Retinal pigment epithelial cell (primary cell): ENCODE measurements at regions not wholly inside any gene's neighbourhood (a gene's known extent, or its start where the extent isn't known, plus 50 kb on each side); places are given as distances from the start of the nearest gene placed in this dataset.

Source experiments
- DNase-seq: peaks from one replicate; pipeline ENCODE4 v3.0.0-alpha.2; 2010; ENCODE audit warnings: low read depth
- H3K4me3 ChIP-seq: 2 replicates; pipeline ENCODE4 v1.5.1; 2011; ENCODE audit warnings: mild to moderate bottlenecking, low read length, control low read depth, moderate library complexity
- TF ChIP-seq, protein P1 (sequence below): conservative IDR thresholded peaks from 2 replicates; pipeline ENCODE4 v1.5.1; 2011; ENCODE audit warnings: low read depth, low read length, control low read depth, inconsistent platforms

DNA sequence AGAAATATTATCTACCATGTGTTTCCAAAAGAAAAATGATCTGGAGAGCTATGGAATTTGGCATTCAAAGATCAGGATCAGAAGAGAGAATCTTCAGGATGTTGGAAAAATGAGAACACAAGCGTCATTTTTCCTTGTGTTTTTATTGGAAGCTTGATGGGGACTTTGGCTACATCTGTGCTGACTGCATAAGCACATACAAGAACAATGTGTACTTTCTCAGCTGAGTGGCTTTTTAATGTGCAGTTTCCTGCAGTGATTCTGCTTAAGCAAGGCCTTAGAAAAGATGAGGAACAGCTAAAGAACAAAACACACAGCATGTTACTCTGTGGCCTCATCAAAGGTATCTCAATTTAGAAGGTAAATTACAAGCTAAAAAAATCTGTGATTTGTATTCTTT, 1039.9 kb downstream of the GLUD2 start:
- no peak for DNase-seq
- no peak overlapping the region for H3K4me3 ChIP-seq
- TF ChIP-seq, protein P1, sequence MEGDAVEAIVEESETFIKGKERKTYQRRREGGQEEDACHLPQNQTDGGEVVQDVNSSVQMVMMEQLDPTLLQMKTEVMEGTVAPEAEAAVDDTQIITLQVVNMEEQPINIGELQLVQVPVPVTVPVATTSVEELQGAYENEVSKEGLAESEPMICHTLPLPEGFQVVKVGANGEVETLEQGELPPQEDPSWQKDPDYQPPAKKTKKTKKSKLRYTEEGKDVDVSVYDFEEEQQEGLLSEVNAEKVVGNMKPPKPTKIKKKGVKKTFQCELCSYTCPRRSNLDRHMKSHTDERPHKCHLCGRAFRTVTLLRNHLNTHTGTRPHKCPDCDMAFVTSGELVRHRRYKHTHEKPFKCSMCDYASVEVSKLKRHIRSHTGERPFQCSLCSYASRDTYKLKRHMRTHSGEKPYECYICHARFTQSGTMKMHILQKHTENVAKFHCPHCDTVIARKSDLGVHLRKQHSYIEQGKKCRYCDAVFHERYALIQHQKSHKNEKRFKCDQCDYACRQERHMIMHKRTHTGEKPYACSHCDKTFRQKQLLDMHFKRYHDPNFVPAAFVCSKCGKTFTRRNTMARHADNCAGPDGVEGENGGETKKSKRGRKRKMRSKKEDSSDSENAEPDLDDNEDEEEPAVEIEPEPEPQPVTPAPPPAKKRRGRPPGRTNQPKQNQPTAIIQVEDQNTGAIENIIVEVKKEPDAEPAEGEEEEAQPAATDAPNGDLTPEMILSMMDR = no peak

GRCh38 chrX:122091571-122091970, 1044.2 kb downstream of the GLUD2 start:
- no peak overlapping the region for H3K4me3 ChIP-seq
- DNase-seq = no peak
- TF ChIP-seq, protein P1 = no peak

DNA sequence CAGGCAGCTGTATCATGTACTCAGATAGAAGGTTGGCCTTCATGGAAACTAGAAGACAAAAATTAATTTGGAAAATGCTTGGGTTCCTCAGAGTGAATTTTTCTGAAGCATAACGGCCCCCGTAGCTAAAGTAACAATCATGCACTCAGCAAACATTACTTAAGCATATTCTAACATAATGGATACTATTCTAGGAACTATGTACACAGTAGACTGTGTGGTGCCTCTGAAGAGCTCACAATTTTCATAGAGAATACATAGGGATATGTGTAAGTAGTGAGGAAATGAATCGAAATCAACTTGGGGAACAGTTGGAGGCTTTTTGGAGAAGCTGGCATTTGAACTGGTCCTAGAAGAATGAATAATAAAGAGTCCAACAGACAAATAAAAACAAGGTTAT, 1045.0 kb downstream of the GLUD2 start:
- TF ChIP-seq, protein P1 = no peak
- no peak overlapping the region for H3K4me3 ChIP-seq
- DNase-seq = no peak

DNA sequence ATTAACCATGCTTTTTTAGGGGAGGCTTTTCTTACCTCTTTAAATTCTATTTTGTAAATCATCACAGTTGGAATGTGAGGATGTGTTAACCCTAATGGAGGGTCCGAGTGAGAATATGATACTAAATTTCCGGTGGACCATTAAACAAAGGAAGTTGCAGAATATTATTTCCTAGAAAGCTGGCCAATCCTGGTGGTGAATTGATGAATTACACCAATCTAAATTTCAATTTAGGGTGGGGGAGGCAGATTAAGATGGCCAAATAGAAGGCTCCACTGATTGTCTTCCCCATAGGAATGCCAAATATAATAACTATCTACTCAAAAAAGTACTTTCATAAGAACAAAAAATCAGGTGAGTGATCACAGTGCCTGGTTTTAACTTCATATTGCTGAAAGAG, 1045.6 kb downstream of the GLUD2 start:
- TF ChIP-seq, protein P1 = peak; percentile 16
- H3K4me3 ChIP-seq = no peak overlapping the region
- DNase-seq = no peak

DNA sequence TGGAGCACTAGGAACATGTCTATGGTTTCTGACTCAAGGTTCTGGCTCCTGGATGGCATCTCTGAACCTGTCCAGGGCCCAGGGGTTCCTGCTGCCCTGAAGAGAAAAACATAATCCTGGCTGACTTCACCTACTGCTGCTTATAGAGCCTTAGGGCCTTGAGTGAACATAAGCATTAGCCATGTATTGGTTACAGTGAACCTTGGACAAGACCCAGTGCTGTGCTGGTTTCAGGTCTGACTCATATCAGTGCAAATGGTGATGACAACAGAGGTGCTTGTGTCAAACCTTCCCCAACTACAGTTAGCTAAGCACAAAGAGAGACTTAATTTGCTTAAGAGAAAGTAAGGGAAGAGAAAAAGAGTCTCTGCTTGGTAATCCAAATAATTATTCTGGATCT, 1047.2 kb downstream of the GLUD2 start:
- H3K4me3 ChIP-seq = no peak overlapping the region
- no peak for DNase-seq
- TF ChIP-seq, protein P1 = no peak

GRCh38 chrX:122113376-122113775, 1066.0 kb downstream of the GLUD2 start:
- no peak overlapping the region for H3K4me3 ChIP-seq
- TF ChIP-seq, protein P1 = no peak
- no peak for DNase-seq

DNA sequence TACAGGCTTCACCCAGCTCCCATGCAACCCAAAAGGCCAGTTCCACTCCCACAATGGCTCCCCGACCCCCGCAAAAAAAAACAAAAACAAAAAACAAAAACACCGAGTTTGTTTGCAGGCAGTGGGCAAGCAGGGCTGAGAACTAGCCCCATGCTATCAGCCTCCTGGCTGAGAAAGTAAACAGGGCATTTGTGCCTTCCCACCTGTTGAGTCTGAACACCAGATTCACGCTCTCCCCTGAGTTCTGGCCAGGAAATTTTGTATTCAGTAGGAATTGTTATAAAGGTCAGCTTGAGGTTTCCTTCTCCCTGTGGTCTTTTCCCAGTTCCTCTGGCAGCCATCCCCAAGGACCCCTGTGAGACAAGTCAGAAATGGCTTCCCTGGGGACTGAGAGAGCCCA, 1066.5 kb downstream of the GLUD2 start:
- TF ChIP-seq, protein P1 = no peak
- no peak overlapping the region for H3K4me3 ChIP-seq
- DNase-seq = no peak
